IMR-90 (cell line): ENCODE measurements at regions not wholly inside any gene's neighbourhood (a gene's known extent, or its start where the extent isn't known, plus 50 kb on each side); places are given as distances from the start of the nearest gene placed in this dataset.

Experiments
- ATAC-seq: fragments of 200-7000 bp; cut with Tn5 transposase; 2 replicates; pipeline ENCODE4 v1.9.1; 2020; ENCODE audit warnings: low read depth, mild to moderate bottlenecking, moderate library complexity
- BruUV-seq: library from RNA; stranded (reverse); fragments of 400-500 nt; replicated peaks from 2 replicates; lab custom pipeline; 2021; lab: Mats Ljungman, UMichigan
- CTCF ChIA-PET: fragments of 300-600 bp; formaldehyde crosslinking; extraction: SDS; loops from one replicate; lab custom pipeline; 2021; ENCODE audit warnings: antibody characterized with exemption; lab: Yijun Ruan, JAX
- POLR2A ChIA-PET: fragments of 300-600 bp; sonication (Branson Sonifier 250); formaldehyde crosslinking; loops from one replicate; lab custom pipeline; 2022; ENCODE audit warnings: antibody characterized with exemption; ENCODE audit not compliant: unreplicated experiment; lab: Charles Lee
- DNase-seq: peaks from one replicate; pipeline ENCODE4 v3.0.0; 2013
- H2AFZ ChIP-seq: replicated peaks from 2 replicates; pipeline ENCODE3; 2013; ENCODE audit warnings: low read length, mild to moderate bottlenecking; ENCODE audit not compliant: poor library complexity
- H2AK5ac ChIP-seq: 2 replicates; pipeline ENCODE4 v1.6.1; 2013; ENCODE audit warnings: low read depth, low read length, inconsistent platforms
- H2AK9ac ChIP-seq: replicated peaks from 2 replicates; pipeline ENCODE3; 2013; ENCODE audit warnings: mild to moderate bottlenecking, low read depth, low read length, moderate library complexity; ENCODE audit not compliant: poor library complexity
- H2BK120ac ChIP-seq: 2 replicates; pipeline ENCODE4 v1.6.1; 2013; ENCODE audit warnings: low read depth, low read length, inconsistent platforms
- H2BK15ac ChIP-seq: 3 replicates; pipeline ENCODE4 v1.6.1; 2013; ENCODE audit warnings: low read depth, low read length, inconsistent platforms
- H2BK20ac ChIP-seq: 2 replicates; pipeline ENCODE4 v1.6.1; 2013; ENCODE audit warnings: low read depth, mild to moderate bottlenecking, inconsistent platforms, low read length, moderate library complexity
- H2BK5ac ChIP-seq: 2 replicates; pipeline ENCODE4 v1.6.1; 2013; ENCODE audit warnings: mild to moderate bottlenecking, low read depth, low read length, inconsistent platforms; ENCODE audit not compliant: poor library complexity, severe bottlenecking
- H3K14ac ChIP-seq: replicated peaks from 2 replicates; pipeline ENCODE4 v1.6.1; 2013; ENCODE audit warnings: low read depth, low read length, inconsistent platforms
- H3K18ac ChIP-seq: 2 replicates; pipeline ENCODE4 v1.6.1; 2013; ENCODE audit warnings: low read depth, low read length, control low read depth
- H3K23ac ChIP-seq: 2 replicates; pipeline ENCODE4 v1.6.1; 2013; ENCODE audit warnings: low read depth, low read length, inconsistent platforms
- H3K27ac ChIP-seq: 2 replicates; pipeline ENCODE4 v1.5.1; 2013; ENCODE audit warnings: mild to moderate bottlenecking, control low read depth, low read length; ENCODE audit not compliant: insufficient read depth
- H3K27me3 ChIP-seq: 2 replicates; pipeline ENCODE4 v1.6.1; 2013; ENCODE audit warnings: low read length; ENCODE audit not compliant: control insufficient read depth, insufficient read depth
- H3K36me3 ChIP-seq: 2 replicates; pipeline ENCODE4 v1.6.1; 2013; ENCODE audit warnings: low read length, mixed read lengths; ENCODE audit not compliant: control insufficient read depth, insufficient read depth
- H3K4ac ChIP-seq: 2 replicates; pipeline ENCODE4 v1.6.1; 2013; ENCODE audit warnings: low read depth, low read length, inconsistent platforms
- H3K4me1 ChIP-seq: 2 replicates; pipeline ENCODE4 v1.6.1; 2013; ENCODE audit warnings: low read length, mixed read lengths; ENCODE audit not compliant: control insufficient read depth, insufficient read depth
- H3K4me2 ChIP-seq: 2 replicates; pipeline ENCODE4 v1.6.1; 2013; ENCODE audit warnings: low read depth, mild to moderate bottlenecking, control low read depth, low read length, moderate library complexity
- H3K4me3 ChIP-seq: 2 replicates; pipeline ENCODE4 v1.5.1; 2013; ENCODE audit warnings: low read depth, mild to moderate bottlenecking, control low read depth, low read length, moderate library complexity; ENCODE audit not compliant: insufficient read depth
- H3K56ac ChIP-seq: 2 replicates; pipeline ENCODE4 v1.6.1; 2013; ENCODE audit warnings: low read length, inconsistent platforms; ENCODE audit not compliant: insufficient read depth; ENCODE audit errors: extremely low read depth
- H3K79me1 ChIP-seq, 2 experiments: 2 replicates each; pipeline ENCODE4 v1.6.1; 2013; ENCODE audit warnings: low read length in 2 of 2, inconsistent platforms in 1 of 2, low read depth in 1 of 2
- H3K9ac ChIP-seq: 2 replicates; pipeline ENCODE4 v1.6.1; 2013; ENCODE audit warnings: low read depth, low read length, control low read depth
- H3K9me1 ChIP-seq: 2 replicates; pipeline ENCODE4 v1.6.1; 2013; ENCODE audit warnings: low read length, inconsistent platforms; ENCODE audit not compliant: insufficient read depth
- H3K9me3 ChIP-seq: 2 replicates; pipeline ENCODE4 v1.6.1; 2013; ENCODE audit warnings: low read length; ENCODE audit not compliant: control insufficient read depth, insufficient read depth
- H4K20me1 ChIP-seq: 2 replicates; pipeline ENCODE4 v1.6.1; 2013; ENCODE audit warnings: low read length, inconsistent platforms; ENCODE audit not compliant: insufficient read depth
- H4K5ac ChIP-seq: 2 replicates; pipeline ENCODE4 v1.6.1; 2013; ENCODE audit warnings: mild to moderate bottlenecking, low read depth, low read length, control low read depth
- H4K8ac ChIP-seq, 2 experiments: 2 replicates each; pipeline ENCODE4 v1.6.1; 2013; ENCODE audit warnings: low read depth in 2 of 2, low read length in 2 of 2, control low read depth in 1 of 2, inconsistent platforms in 1 of 2
- H4K91ac ChIP-seq: 2 replicates; pipeline ENCODE4 v1.6.1; 2013; ENCODE audit warnings: low read depth, low read length, inconsistent platforms; ENCODE audit not compliant: insufficient read depth
- CHD1 ChIP-seq: IDR thresholded peaks from 2 replicates; pipeline ENCODE4 v1.6.1; 2012; ENCODE audit warnings: low read depth, low read length, improper control_type of control experiment
- WGBS, 2 experiments: methylation state at CpG; one replicate each; pipeline versions ENCODE4 v1.1.5 to v1.1.7; 2013; ENCODE audit warnings: missing lambda C conversion rate in 2 of 2; ENCODE audit not compliant: insufficient read length in 1 of 2; ENCODE audit errors: extremely low coverage in 2 of 2; 5-methylcytosine and 5-hydroxymethylcytosine counted together
- dilution Hi-C: fragments of 300-500 bp; cut with HindIII; formaldehyde crosslinking; loops from one replicate; pipeline ENCODE4 v1.14.3; 2018; ENCODE audit warnings: low sequenced_read_pairs; ENCODE audit not compliant: unreplicated experiment
- in situ Hi-C: fragments of 300-500 bp; cut with MboI; formaldehyde crosslinking; loops from 3 replicates; pipeline ENCODE4 v1.14.3; 2019; ENCODE audit warnings: low sequenced_read_pairs, inconsistent platforms, mixed read lengths
- intact Hi-C: fragments of 100-400 bp; cut with micrococcal nuclease; formaldehyde crosslinking; loops from 2 replicates; pipeline ENCODE4 v1.10.0; 2022

- no CpG with 5 or more reads among the region's 2 CpGs for WGBS, 2 experiments
- no peak for TF ChIP-seq CHD1
These were observed 93.0 kb upstream of the CCL21 start for GRCh38 chr9:34802916-34803315.

More at GRCh38 chr9:34802916-34803315, 93.0 kb upstream of the CCL21 start:
- H4K5ac ChIP-seq = no peak overlapping the region
- H4K20me1 ChIP-seq = no peaks in the 10 kb centered on the region
- H3K27ac ChIP-seq = no peak overlapping the region
- BruUV-seq = no TSS peak
- DNase-seq = no peak
- no peak overlapping the region for H2BK15ac ChIP-seq
- no peak overlapping the region for H2BK120ac ChIP-seq
- in situ Hi-C loops = no loop called here
- no peaks in the 10 kb centered on the region for H3K79me1 ChIP-seq
- CTCF ChIA-PET = no interaction called here
- no peak overlapping the region for H4K91ac ChIP-seq
- intact Hi-C loops = no loop called here
- no peak overlapping the region for H3K4ac ChIP-seq
- no peak overlapping the region for H2AK5ac ChIP-seq
- no peak overlapping the region for H3K14ac ChIP-seq
- POLR2A ChIA-PET = no interaction called here
- H3K9ac ChIP-seq = no peak overlapping the region
- no peak overlapping the region for H3K18ac ChIP-seq
- no peak overlapping the region for H3K23ac ChIP-seq
- no peaks in the 10 kb centered on the region for H3K36me3 ChIP-seq
- no peak overlapping the region for H2AFZ ChIP-seq
- H3K4me1 ChIP-seq = no peaks in the 10 kb centered on the region
- no peak overlapping the region for H2BK5ac ChIP-seq
- no peak for ATAC-seq
- no peak overlapping the region for H3K4me2 ChIP-seq
- dilution Hi-C loops = no loop called here
- no peak overlapping the region for H4K8ac ChIP-seq
- no peak overlapping the region for H2AK9ac ChIP-seq
- H3K4me3 ChIP-seq = no peak overlapping the region
- no peak overlapping the region for H3K56ac ChIP-seq
- H3K9me1 ChIP-seq = no peaks in the 10 kb centered on the region
- H3K9me3 ChIP-seq = no peaks in the 10 kb centered on the region
- no peaks in the 10 kb centered on the region for H3K27me3 ChIP-seq
- no peak overlapping the region for H2BK20ac ChIP-seq
